ENCODE measurements at regions not wholly inside any gene's neighbourhood (a gene's known extent, or its start where the extent isn't known, plus 50 kb on each side); places are given as distances from the start of the nearest gene placed in this dataset.

DNA sequence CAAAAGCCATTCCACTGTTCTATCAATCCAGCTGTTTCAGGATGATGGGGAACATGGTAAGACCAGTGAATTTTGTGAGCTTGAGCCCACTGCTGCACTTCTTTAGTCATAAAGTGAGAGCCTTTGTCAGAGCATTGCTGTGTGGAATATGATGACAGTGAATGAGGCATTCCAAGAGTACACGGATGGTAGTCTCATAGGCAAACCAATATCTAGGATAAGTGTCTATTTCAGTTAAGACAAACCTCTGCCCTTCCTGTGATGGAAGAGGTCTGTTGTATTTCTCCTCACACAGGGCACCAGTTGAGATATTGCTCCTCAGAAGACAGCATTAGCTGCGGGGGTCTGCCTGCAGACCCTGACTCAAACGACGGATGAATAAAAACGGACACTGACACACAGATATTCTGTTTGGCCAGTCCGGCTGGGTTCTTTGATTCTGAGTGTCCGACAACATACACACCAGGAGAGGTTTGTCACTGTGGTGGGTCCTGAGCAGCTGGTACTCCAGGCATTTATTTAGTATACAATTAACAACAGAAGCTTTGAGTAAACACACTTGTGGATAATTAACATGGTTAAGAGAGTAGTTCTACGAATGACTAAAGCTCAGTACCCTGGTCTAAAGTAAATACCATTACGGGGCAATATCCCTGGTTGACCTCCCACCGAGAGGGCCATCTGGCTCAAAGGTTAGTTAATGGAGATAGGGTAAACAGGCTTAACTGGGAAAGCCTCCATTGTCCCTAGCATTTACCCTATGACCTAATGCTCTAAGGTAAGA is 121.7 kb downstream of the ZNF280B start (continued):
- TF ChIP-seq, protein P1, sequence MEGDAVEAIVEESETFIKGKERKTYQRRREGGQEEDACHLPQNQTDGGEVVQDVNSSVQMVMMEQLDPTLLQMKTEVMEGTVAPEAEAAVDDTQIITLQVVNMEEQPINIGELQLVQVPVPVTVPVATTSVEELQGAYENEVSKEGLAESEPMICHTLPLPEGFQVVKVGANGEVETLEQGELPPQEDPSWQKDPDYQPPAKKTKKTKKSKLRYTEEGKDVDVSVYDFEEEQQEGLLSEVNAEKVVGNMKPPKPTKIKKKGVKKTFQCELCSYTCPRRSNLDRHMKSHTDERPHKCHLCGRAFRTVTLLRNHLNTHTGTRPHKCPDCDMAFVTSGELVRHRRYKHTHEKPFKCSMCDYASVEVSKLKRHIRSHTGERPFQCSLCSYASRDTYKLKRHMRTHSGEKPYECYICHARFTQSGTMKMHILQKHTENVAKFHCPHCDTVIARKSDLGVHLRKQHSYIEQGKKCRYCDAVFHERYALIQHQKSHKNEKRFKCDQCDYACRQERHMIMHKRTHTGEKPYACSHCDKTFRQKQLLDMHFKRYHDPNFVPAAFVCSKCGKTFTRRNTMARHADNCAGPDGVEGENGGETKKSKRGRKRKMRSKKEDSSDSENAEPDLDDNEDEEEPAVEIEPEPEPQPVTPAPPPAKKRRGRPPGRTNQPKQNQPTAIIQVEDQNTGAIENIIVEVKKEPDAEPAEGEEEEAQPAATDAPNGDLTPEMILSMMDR (IDR thresholded peaks at IDR 0.05; ENCODE audit: low read depth, low read length, missing input control) = no peak
- TF ChIP-seq HNF4G (IDR thresholded peaks at IDR 0.05) (peak; percentile 54), EGR1 (IDR thresholded peaks at IDR 0.05; ENCODE audit: low read depth in 2 of 2) (no peak), FOXA2 (IDR thresholded peaks at IDR 0.05) (peak; percentile 82), RXRA (IDR thresholded peaks at IDR 0.05) (peak; percentile 95 to 97), YY1 (IDR thresholded peaks at IDR 0.05) (peak; percentile 84), GABPA (IDR thresholded peaks at IDR 0.05 in 1 of 2, conservative IDR thresholded peaks at IDR 0.05 in 1 of 2) (peak in 1 of 2 donors; percentile 11)
- TF ChIP-seq, protein P2, sequence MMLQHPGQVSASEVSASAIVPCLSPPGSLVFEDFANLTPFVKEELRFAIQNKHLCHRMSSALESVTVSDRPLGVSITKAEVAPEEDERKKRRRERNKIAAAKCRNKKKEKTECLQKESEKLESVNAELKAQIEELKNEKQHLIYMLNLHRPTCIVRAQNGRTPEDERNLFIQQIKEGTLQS (IDR thresholded peaks at IDR 0.05) = no peak

DNA sequence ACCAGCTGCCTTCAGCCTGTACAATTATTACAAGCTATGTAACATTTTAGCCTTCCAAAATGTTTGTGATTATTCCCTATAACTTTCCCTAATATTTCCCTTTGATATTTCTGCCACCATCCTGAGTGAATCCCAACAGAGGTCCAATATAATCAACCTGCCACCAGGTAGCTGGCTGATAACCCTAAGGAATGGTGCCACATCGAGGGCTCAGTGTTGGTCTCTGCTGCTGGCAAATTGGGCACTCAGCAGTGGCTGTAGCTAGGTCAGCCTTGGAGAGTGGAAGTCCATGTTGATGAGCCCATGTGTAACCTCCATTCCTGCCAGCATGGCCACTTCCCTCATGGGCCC is 121.2 kb downstream of the ZNF280B start:
- Histone ChIP-seq H3K9me3 (ENCODE audit: control insufficient read depth in 4 of 4, low read length in 3 of 4) (peaks cover 0 to 2% (median 2%) of the 10 kb centered on the region in 4 donors), H3K27ac (ENCODE audit: low read depth in 1 of 2, low read length in 2 of 2) (peak overlapping the region; percentile 49 to 51), H3K9ac (ENCODE audit: low read depth in 1 of 2, low read length in 2 of 2) (no peak overlapping the region), H3K4me1 (ENCODE audit: control insufficient read depth in 4 of 4, insufficient read depth in 4 of 4, low read length in 3 of 4) (peaks cover 5 to 26% (median 12%) of the 10 kb centered on the region in 4 donors), H3K4me3 (ENCODE audit: low read depth in 1 of 3, low read length in 3 of 3) (no peak overlapping the region), H3K27me3 (ENCODE audit: control insufficient read depth in 4 of 4, insufficient read depth in 4 of 4, low read length in 3 of 4) (no peaks in the 10 kb centered on the region), H3K36me3 (ENCODE audit: control insufficient read depth in 4 of 4, insufficient read depth in 3 of 4, low read depth in 1 of 4, low read length in 3 of 4) (no peaks in the 10 kb centered on the region)
- WGBS = 9% methylated on average over 1 of the region's 1 CpG
- TF ChIP-seq GABPA (IDR thresholded peaks at IDR 0.05 in 1 of 2, conservative IDR thresholded peaks at IDR 0.05 in 1 of 2) = no peak
- DNase-seq (ENCODE audit: low spot score) = no peak

DNA sequence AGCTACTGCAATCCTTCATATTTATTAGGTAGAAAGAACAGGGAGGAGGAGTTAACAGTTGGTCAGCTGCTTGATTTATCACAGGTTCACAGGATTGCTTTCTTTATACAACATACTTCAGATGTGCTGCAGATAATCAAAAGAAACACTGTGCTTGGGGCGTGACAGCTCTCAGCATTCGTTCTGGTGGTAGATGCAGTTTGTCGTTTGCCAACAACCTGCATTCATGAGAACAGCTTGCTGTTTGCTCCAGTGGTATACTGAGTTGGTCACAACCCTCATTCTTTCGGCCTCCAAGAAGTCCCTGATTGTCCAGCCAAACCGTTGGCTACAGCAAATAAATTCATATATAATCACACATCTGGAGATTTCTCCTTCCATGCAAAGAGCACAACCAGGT is 120.5 kb downstream of the ZNF280B start:
- peaks cover 0 to 3% (median 2%) of the 10 kb centered on the region in 4 donors for H3K9me3 ChIP-seq (ENCODE audit: control insufficient read depth in 4 of 4, low read length in 3 of 4)
- H3K36me3 ChIP-seq (ENCODE audit: control insufficient read depth in 4 of 4, insufficient read depth in 3 of 4, low read depth in 1 of 4, low read length in 3 of 4) = no peaks in the 10 kb centered on the region
- no peak overlapping the region for H3K4me3 ChIP-seq (ENCODE audit: low read depth in 1 of 3, low read length in 3 of 3)
- TF ChIP-seq HNF4A (conservative IDR thresholded peaks at IDR 0.05) (no peak), YY1 (IDR thresholded peaks at IDR 0.05) (no peak), JUND (IDR thresholded peaks at IDR 0.05) (no peak), HNF4G (IDR thresholded peaks at IDR 0.05) (no peak), SP1 (IDR thresholded peaks at IDR 0.05) (no peak), TAF1 (conservative IDR thresholded peaks at IDR 0.05) (no peak), EGR1 (IDR thresholded peaks at IDR 0.05; ENCODE audit: low read depth in 2 of 2) (no peak), NR2F2 (IDR thresholded peaks at IDR 0.05) (no peak), GABPA (IDR thresholded peaks at IDR 0.05 in 1 of 2, conservative IDR thresholded peaks at IDR 0.05 in 1 of 2) (no peak), FOXA2 (IDR thresholded peaks at IDR 0.05) (no peak), RXRA (IDR thresholded peaks at IDR 0.05) (no peak), RAD21 (IDR thresholded peaks at IDR 0.05) (no peak), FOXA1 (IDR thresholded peaks at IDR 0.05) (no peak)
- TF ChIP-seq, protein P1 (IDR thresholded peaks at IDR 0.05; ENCODE audit: low read depth, low read length, missing input control) = no peak
- TF ChIP-seq, protein P2 (IDR thresholded peaks at IDR 0.05) = no peak
- TF ChIP-seq, protein P3, sequence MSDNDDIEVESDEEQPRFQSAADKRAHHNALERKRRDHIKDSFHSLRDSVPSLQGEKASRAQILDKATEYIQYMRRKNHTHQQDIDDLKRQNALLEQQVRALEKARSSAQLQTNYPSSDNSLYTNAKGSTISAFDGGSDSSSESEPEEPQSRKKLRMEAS (IDR thresholded peaks at IDR 0.05) = no peak
- TF ChIP-seq, protein P4, sequence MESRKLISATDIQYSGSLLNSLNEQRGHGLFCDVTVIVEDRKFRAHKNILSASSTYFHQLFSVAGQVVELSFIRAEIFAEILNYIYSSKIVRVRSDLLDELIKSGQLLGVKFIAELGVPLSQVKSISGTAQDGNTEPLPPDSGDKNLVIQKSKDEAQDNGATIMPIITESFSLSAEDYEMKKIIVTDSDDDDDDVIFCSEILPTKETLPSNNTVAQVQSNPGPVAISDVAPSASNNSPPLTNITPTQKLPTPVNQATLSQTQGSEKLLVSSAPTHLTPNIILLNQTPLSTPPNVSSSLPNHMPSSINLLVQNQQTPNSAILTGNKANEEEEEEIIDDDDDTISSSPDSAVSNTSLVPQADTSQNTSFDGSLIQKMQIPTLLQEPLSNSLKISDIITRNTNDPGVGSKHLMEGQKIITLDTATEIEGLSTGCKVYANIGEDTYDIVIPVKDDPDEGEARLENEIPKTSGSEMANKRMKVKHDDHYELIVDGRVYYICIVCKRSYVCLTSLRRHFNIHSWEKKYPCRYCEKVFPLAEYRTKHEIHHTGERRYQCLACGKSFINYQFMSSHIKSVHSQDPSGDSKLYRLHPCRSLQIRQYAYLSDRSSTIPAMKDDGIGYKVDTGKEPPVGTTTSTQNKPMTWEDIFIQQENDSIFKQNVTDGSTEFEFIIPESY (IDR thresholded peaks at IDR 0.05) = no peak
- TF ChIP-seq, protein P5, sequence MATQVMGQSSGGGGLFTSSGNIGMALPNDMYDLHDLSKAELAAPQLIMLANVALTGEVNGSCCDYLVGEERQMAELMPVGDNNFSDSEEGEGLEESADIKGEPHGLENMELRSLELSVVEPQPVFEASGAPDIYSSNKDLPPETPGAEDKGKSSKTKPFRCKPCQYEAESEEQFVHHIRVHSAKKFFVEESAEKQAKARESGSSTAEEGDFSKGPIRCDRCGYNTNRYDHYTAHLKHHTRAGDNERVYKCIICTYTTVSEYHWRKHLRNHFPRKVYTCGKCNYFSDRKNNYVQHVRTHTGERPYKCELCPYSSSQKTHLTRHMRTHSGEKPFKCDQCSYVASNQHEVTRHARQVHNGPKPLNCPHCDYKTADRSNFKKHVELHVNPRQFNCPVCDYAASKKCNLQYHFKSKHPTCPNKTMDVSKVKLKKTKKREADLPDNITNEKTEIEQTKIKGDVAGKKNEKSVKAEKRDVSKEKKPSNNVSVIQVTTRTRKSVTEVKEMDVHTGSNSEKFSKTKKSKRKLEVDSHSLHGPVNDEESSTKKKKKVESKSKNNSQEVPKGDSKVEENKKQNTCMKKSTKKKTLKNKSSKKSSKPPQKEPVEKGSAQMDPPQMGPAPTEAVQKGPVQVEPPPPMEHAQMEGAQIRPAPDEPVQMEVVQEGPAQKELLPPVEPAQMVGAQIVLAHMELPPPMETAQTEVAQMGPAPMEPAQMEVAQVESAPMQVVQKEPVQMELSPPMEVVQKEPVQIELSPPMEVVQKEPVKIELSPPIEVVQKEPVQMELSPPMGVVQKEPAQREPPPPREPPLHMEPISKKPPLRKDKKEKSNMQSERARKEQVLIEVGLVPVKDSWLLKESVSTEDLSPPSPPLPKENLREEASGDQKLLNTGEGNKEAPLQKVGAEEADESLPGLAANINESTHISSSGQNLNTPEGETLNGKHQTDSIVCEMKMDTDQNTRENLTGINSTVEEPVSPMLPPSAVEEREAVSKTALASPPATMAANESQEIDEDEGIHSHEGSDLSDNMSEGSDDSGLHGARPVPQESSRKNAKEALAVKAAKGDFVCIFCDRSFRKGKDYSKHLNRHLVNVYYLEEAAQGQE (IDR thresholded peaks at IDR 0.05) = no peak
- 91% methylated on average over 5 of the region's 5 CpGs for WGBS
- peaks cover 5 to 26% (median 12%) of the 10 kb centered on the region in 4 donors for H3K4me1 ChIP-seq (ENCODE audit: control insufficient read depth in 4 of 4, insufficient read depth in 4 of 4, low read length in 3 of 4)
- H3K9ac ChIP-seq (ENCODE audit: low read depth in 1 of 2, low read length in 2 of 2) = no peak overlapping the region
- DNase-seq (ENCODE audit: low spot score) = no peak
- no peak overlapping the region for H3K27ac ChIP-seq (ENCODE audit: low read depth in 1 of 2, low read length in 2 of 2)
- no peaks in the 10 kb centered on the region for H3K27me3 ChIP-seq (ENCODE audit: control insufficient read depth in 4 of 4, insufficient read depth in 4 of 4, low read length in 3 of 4)
